ENCODE measurements at regions not wholly inside any gene's neighbourhood (a gene's known extent, or its start where the extent isn't known, plus 50 kb on each side); places are given as distances from the start of the nearest gene placed in this dataset.

DNA sequence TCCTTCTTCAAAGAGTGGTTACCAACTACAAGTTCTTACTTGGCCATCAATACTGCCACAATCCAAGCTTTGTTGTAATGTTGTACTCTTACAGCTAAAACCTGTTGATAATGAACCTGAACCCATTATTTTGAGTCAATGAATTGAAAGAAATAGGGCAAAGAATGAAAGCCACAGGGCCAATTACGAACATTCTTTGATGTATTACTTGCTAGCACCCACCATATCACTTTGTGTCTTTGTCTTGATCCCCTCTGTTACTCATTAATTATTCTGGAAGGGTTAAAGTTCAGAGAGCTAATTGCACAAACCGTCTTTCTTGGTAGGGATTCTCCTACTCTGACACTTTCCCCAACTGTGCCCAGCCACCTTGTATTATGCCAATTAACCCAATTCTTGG, 53.2 kb upstream of the TFEC start:
- H3F3A ChIP-seq (ENCODE audit: low read length, unreplicated experiment): no peaks in the 10 kb centered on the region
- no peak for TF ChIP-seq EZH2 (IDR thresholded peaks at IDR 0.05; ENCODE audit: low read length, unreplicated experiment)
- TF ChIP-seq, protein P1, sequence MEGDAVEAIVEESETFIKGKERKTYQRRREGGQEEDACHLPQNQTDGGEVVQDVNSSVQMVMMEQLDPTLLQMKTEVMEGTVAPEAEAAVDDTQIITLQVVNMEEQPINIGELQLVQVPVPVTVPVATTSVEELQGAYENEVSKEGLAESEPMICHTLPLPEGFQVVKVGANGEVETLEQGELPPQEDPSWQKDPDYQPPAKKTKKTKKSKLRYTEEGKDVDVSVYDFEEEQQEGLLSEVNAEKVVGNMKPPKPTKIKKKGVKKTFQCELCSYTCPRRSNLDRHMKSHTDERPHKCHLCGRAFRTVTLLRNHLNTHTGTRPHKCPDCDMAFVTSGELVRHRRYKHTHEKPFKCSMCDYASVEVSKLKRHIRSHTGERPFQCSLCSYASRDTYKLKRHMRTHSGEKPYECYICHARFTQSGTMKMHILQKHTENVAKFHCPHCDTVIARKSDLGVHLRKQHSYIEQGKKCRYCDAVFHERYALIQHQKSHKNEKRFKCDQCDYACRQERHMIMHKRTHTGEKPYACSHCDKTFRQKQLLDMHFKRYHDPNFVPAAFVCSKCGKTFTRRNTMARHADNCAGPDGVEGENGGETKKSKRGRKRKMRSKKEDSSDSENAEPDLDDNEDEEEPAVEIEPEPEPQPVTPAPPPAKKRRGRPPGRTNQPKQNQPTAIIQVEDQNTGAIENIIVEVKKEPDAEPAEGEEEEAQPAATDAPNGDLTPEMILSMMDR (conservative IDR thresholded peaks at IDR 0.05; ENCODE audit: low read depth, low read length): no peak
- TF ChIP-seq EZH2phosphoT487 (IDR thresholded peaks at IDR 0.05; ENCODE audit: borderline replicate concordance, low read length): no peak
- H3K9ac ChIP-seq (ENCODE audit: low read length): no peak overlapping the region
- no peak overlapping the region for H3K27ac ChIP-seq (ENCODE audit: low read length)
- peaks cover under 1% of the 10 kb centered on the region; the same call in 1 of the 2 replicates for H3K4me1 ChIP-seq (ENCODE audit: insufficient read depth, low read length)
- H3K4me3 ChIP-seq (ENCODE audit: low read length): no peak overlapping the region
- H3K27me3 ChIP-seq (ENCODE audit: low read length): peaks cover 3% of the 10 kb centered on the region; the same call in 1 of the 2 replicates
- ATAC-seq (no peak), DNase-seq (no peak)
- CTCF ChIA-PET: no interaction called here
- no TSS peak for BruUV-seq (replicated peaks)
- no peak overlapping the region for H3K4me2 ChIP-seq (ENCODE audit: low read length)
- no peaks in the 10 kb centered on the region for H3K36me3 ChIP-seq (ENCODE audit: low read depth, low read length)
- no peaks in the 10 kb centered on the region for H4K20me1 ChIP-seq (ENCODE audit: low read length)
- H3K9me2 ChIP-seq (replicated peaks; ENCODE audit: low read length): no peaks in the 10 kb centered on the region
- no peak overlapping the region for H2AFZ ChIP-seq (ENCODE audit: low read length)
- H3K9me3 ChIP-seq (ENCODE audit: low read length): no peaks in the 10 kb centered on the region
- POLR2A ChIA-PET (ENCODE audit: unreplicated experiment): no interaction called here
- intact Hi-C loops (cut with micrococcal nuclease): no loop called here
- H3K79me2 ChIP-seq (ENCODE audit: low read length): no peaks in the 10 kb centered on the region

DNA sequence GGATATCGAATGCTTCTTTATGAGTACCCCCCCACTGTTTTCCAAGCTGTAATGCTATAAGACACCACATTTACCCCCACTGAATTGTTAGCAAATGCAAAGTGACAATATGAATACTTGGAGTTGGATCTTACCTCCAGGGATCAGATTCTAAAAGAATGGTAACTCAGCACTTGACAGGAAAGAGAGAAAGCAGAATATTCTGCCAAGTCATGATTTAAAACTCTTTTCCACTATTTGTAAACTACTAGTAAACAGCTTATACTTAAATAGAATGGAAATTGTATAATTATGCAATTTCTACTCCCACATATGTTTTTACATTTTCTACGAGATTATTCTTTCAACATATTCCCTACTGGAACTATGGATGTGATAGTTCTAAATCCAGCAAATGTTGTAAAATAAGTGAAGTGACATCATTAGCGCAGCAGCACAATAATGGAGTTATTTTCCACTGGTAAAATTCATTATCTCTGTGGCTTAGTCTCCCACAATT, 56.0 kb upstream of the TFEC start:
- Histone ChIP-seq H3K27me3 (ENCODE audit: low read length) (peaks cover 3% of the 10 kb centered on the region; the same call in 1 of the 2 replicates), H3K4me2 (ENCODE audit: low read length) (no peak overlapping the region), H3K4me3 (ENCODE audit: low read length) (no peak overlapping the region), H3K79me2 (ENCODE audit: low read length) (no peaks in the 10 kb centered on the region), H3K9ac (ENCODE audit: low read length) (no peak overlapping the region), H4K20me1 (ENCODE audit: low read length) (no peaks in the 10 kb centered on the region), H3K36me3 (ENCODE audit: low read depth, low read length) (no peaks in the 10 kb centered on the region), H3K27ac (ENCODE audit: low read length) (no peak overlapping the region), H3K4me1 (ENCODE audit: insufficient read depth, low read length) (peaks cover 14% of the 10 kb centered on the region), H3F3A (ENCODE audit: low read length, unreplicated experiment) (no peaks in the 10 kb centered on the region), H2AFZ (ENCODE audit: low read length) (no peak overlapping the region), H3K9me2 (replicated peaks; ENCODE audit: low read length) (no peaks in the 10 kb centered on the region), H3K9me3 (ENCODE audit: low read length) (no peaks in the 10 kb centered on the region)
- BruUV-seq (replicated peaks): no TSS peak
- CTCF ChIA-PET: no interaction called here
- intact Hi-C loops (cut with micrococcal nuclease): no loop called here
- POLR2A ChIA-PET (ENCODE audit: unreplicated experiment): no interaction called here
- TF ChIP-seq EZH2phosphoT487 (IDR thresholded peaks at IDR 0.05; ENCODE audit: borderline replicate concordance, low read length): no peak
- TF ChIP-seq EZH2 (IDR thresholded peaks at IDR 0.05; ENCODE audit: low read length, unreplicated experiment): no peak
- TF ChIP-seq, protein P1 (conservative IDR thresholded peaks at IDR 0.05; ENCODE audit: low read depth, low read length): no peak
- no peak for ATAC-seq
- DNase-seq: no peak

DNA sequence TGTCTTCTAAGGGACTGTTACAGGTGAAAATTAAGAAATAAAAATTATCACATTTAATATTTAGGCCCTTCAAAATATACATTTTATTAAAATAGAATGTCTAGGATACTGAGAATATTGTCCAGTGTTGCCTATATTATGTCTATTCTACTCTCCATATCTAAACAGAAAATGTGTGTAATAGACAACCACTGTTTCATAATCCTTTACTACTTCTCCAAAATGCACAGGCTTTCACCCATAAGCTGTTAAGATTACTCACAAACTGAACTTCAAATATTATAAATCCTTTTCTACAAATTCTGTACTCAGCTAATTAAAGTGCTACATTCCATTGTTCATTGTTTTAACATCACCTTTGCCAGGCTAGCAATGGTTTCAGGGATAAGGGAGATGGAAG, 56.7 kb upstream of the TFEC start:
- no peak overlapping the region for H3K27ac ChIP-seq (ENCODE audit: low read length)
- H3F3A ChIP-seq (ENCODE audit: low read length, unreplicated experiment): no peaks in the 10 kb centered on the region
- H3K36me3 ChIP-seq (ENCODE audit: low read depth, low read length): no peaks in the 10 kb centered on the region
- no peaks in the 10 kb centered on the region for H3K9me3 ChIP-seq (ENCODE audit: low read length)
- H3K27me3 ChIP-seq (ENCODE audit: low read length): peaks cover 3% of the 10 kb centered on the region; the same call in 1 of the 2 replicates
- DNase-seq: no peak
- BruUV-seq (replicated peaks): no TSS peak
- no peak overlapping the region for H3K4me2 ChIP-seq (ENCODE audit: low read length)
- TF ChIP-seq EZH2 (IDR thresholded peaks at IDR 0.05; ENCODE audit: low read length, unreplicated experiment): no peak
- TF ChIP-seq EZH2phosphoT487 (IDR thresholded peaks at IDR 0.05; ENCODE audit: borderline replicate concordance, low read length): no peak
- intact Hi-C loops (cut with micrococcal nuclease): no loop called here
- H4K20me1 ChIP-seq (ENCODE audit: low read length): no peaks in the 10 kb centered on the region
- peaks cover 14% of the 10 kb centered on the region for H3K4me1 ChIP-seq (ENCODE audit: insufficient read depth, low read length)
- POLR2A ChIA-PET (ENCODE audit: unreplicated experiment): no interaction called here
- CTCF ChIA-PET: no interaction called here
- no peak overlapping the region for H3K4me3 ChIP-seq (ENCODE audit: low read length)
- no peaks in the 10 kb centered on the region for H3K79me2 ChIP-seq (ENCODE audit: low read length)
- H2AFZ ChIP-seq (ENCODE audit: low read length): no peak overlapping the region
- no peak overlapping the region for H3K9ac ChIP-seq (ENCODE audit: low read length)
- no peak for ATAC-seq
- no peaks in the 10 kb centered on the region for H3K9me2 ChIP-seq (replicated peaks; ENCODE audit: low read length)
